ENCODE measurements at regions not wholly inside any gene's neighbourhood (a gene's known extent, or its start where the extent isn't known, plus 50 kb on each side); places are given as distances from the start of the nearest gene placed in this dataset.

DNA sequence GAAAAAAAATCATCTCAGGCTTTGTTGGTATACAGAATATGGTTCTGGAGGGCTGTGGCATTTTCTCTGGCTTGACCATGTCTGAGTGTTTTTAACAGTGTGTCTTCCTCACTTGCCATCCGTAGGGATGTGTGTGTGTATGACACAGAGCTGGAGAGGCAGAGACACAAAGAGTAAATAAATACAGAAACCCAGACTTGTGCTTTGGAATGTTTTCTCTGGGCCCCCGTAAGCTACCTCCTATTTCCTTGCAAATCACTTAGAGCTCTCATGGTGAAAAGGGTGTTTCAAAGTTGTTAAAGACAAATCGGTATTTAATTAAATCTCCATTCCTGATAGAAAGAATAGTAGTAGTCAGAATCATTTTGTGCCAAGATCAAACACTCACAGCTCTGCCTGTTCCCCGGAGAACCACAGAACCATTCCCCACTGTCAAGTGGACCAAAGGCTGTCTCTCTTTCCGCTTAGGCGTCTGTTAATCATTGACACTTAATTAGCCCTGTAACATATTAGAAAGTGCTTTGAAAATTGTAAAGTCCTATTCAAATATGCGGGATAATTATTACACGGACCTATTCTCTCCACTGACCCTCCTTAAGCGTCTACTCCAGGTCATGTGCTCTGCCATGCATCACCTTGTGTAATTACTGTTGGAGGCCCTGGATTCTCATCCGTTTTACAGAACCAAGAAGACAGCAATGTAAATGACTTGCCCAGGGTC, 313.6 kb upstream of the TLE3 start:
- no peak for TF ChIP-seq CTCF (conservative IDR thresholded peaks at IDR 0.05; ENCODE audit: low read depth, low read length)
- no peak for TF ChIP-seq POLR2A (IDR thresholded peaks at IDR 0.05; ENCODE audit: low read depth, low read length)
